ENCODE measurements at regions not wholly inside any gene's neighbourhood (a gene's known extent, or its start where the extent isn't known, plus 50 kb on each side); places are given as distances from the start of the nearest gene placed in this dataset.
"Not testable (repeated sequence)": the region's sequence is repeated elsewhere in the genome, so short reads cannot be mapped to it uniquely, and the experiment has no call there.

DNA sequence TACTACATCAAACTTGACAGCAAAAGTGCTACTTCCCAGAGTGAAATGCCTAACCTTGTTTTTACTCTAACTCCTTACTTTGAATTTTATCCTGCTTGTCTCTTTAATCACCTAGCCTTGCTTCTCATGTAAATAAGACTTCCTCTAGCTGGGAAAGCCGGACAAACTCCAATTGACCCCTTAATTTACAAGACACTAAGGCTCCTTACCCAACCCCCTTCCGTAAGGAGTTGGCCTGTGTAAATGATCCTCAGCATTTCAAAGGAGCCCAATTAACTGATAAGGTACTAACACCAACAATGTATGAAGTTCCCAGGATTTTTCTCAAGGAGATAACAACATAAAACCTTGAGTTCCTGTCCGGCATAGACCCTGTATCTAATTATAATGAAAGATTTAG, 1728.4 kb downstream of the BRINP3 start:
- not testable (repeated sequence) for TF ChIP-seq POLR2A, POLR2AphosphoS5, EP300 (IDR thresholded peaks at IDR 0.05)
- TF ChIP-seq, protein P1, sequence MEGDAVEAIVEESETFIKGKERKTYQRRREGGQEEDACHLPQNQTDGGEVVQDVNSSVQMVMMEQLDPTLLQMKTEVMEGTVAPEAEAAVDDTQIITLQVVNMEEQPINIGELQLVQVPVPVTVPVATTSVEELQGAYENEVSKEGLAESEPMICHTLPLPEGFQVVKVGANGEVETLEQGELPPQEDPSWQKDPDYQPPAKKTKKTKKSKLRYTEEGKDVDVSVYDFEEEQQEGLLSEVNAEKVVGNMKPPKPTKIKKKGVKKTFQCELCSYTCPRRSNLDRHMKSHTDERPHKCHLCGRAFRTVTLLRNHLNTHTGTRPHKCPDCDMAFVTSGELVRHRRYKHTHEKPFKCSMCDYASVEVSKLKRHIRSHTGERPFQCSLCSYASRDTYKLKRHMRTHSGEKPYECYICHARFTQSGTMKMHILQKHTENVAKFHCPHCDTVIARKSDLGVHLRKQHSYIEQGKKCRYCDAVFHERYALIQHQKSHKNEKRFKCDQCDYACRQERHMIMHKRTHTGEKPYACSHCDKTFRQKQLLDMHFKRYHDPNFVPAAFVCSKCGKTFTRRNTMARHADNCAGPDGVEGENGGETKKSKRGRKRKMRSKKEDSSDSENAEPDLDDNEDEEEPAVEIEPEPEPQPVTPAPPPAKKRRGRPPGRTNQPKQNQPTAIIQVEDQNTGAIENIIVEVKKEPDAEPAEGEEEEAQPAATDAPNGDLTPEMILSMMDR (IDR thresholded peaks at IDR 0.05): not testable (repeated sequence)

All from sigmoid colon (tissue), 4 donors.